Right lobe of liver (tissue), 4 donors: ENCODE measurements at regions not wholly inside any gene's neighbourhood (a gene's known extent, or its start where the extent isn't known, plus 50 kb on each side); places are given as distances from the start of the nearest gene placed in this dataset.

ENCODE experiments used
- POLR2A ChIP-seq: fragments of 450-650 bp; IDR thresholded peaks from one replicate; pipeline ENCODE4 v1.6.1; 2017; ENCODE audit warnings: antibody characterized with exemption, mild to moderate bottlenecking
- TF ChIP-seq, protein P1 (sequence below), 4 donors: fragments of 200-600 bp in 3 of 4; fragments of 450-650 bp in 1 of 4; IDR thresholded peaks; one replicate each; pipeline versions ENCODE4 v1.5.1 to v1.8.0; 2016 to 2022; ENCODE audit warnings: antibody characterized with exemption in 4 of 4, mild to moderate bottlenecking in 2 of 4
- donor health status: DM: no; HTN: no; CAD: no.
- donor health status: DM: no; HTN: no; CAD: no.
- donor health status: DM: no; HTN: yes; CAD: no.

DNA sequence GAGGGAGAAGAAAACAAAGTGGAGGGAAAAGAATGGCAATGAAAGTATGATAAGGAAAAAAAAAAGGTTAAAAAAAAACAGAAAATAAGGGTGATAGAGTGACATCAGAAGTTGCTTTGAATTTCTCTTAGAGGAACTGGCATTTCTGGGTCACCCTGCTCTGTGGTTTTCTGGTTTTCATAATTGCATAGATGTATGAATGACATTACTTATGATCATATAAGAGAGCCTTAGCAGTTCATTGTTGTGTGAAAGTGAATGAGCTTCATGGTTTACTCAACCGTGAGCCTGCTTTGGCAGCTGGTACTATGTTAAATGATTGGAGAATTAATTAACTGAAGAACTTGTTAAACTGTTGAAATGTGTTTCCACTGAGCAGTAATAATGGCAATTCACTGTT lies 336.4 kb upstream of the FBXO33 start:
- TF ChIP-seq, protein P1, sequence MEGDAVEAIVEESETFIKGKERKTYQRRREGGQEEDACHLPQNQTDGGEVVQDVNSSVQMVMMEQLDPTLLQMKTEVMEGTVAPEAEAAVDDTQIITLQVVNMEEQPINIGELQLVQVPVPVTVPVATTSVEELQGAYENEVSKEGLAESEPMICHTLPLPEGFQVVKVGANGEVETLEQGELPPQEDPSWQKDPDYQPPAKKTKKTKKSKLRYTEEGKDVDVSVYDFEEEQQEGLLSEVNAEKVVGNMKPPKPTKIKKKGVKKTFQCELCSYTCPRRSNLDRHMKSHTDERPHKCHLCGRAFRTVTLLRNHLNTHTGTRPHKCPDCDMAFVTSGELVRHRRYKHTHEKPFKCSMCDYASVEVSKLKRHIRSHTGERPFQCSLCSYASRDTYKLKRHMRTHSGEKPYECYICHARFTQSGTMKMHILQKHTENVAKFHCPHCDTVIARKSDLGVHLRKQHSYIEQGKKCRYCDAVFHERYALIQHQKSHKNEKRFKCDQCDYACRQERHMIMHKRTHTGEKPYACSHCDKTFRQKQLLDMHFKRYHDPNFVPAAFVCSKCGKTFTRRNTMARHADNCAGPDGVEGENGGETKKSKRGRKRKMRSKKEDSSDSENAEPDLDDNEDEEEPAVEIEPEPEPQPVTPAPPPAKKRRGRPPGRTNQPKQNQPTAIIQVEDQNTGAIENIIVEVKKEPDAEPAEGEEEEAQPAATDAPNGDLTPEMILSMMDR (IDR thresholded peaks at IDR 0.05), result no peak
- TF ChIP-seq POLR2A, result no peak
